H9 (cell line): ENCODE measurements at regions not wholly inside any gene's neighbourhood (a gene's known extent, or its start where the extent isn't known, plus 50 kb on each side); places are given as distances from the start of the nearest gene placed in this dataset.

Experiments
- DNase-seq: peaks from one replicate; pipeline ENCODE4 v3.0.0-alpha.2; 2017
- H2AFZ ChIP-seq: one replicate; pipeline ENCODE4 v1.6.1; 2013; ENCODE audit warnings: mild to moderate bottlenecking, low read length, control low read depth, moderate library complexity
- H2AK5ac ChIP-seq: 2 replicates; pipeline ENCODE4 v1.6.1; 2013; ENCODE audit warnings: low read length, control low read depth, mixed read lengths; ENCODE audit not compliant: insufficient read length
- H2BK120ac ChIP-seq: one replicate; pipeline ENCODE4 v1.6.1; 2013; ENCODE audit warnings: low read depth, mild to moderate bottlenecking, low read length, control low read depth, inconsistent platforms; ENCODE audit not compliant: poor library complexity, severe bottlenecking
- H2BK12ac ChIP-seq: 2 replicates; pipeline ENCODE4 v1.6.1; 2013; ENCODE audit warnings: low read length, control low read depth, mixed read lengths, low read depth; ENCODE audit not compliant: insufficient read length
- H2BK15ac ChIP-seq: 2 replicates; pipeline ENCODE4 v1.6.1; 2013; ENCODE audit warnings: low read depth, low read length, control low read depth
- H2BK20ac ChIP-seq: one replicate; pipeline ENCODE4 v1.6.1; 2013; ENCODE audit warnings: low read depth, mild to moderate bottlenecking, low read length, control low read depth, inconsistent platforms; ENCODE audit not compliant: poor library complexity, severe bottlenecking
- H2BK5ac ChIP-seq: 2 replicates; pipeline ENCODE4 v1.6.1; 2013; ENCODE audit warnings: low read length, control low read depth, mixed read lengths; ENCODE audit not compliant: insufficient read length
- H3K14ac ChIP-seq: 2 replicates; pipeline ENCODE4 v1.6.1; 2013; ENCODE audit warnings: low read length, control low read depth; ENCODE audit not compliant: insufficient read depth
- H3K18ac ChIP-seq: 2 replicates; pipeline ENCODE4 v1.6.1; 2013; ENCODE audit warnings: low read depth, mild to moderate bottlenecking, mixed read lengths, low read length, control low read depth; ENCODE audit not compliant: insufficient read length
- H3K23ac ChIP-seq: 2 replicates; pipeline ENCODE4 v1.6.1; 2013; ENCODE audit warnings: low read length, control low read depth, mixed read lengths, low read depth; ENCODE audit not compliant: insufficient read length
- H3K23me2 ChIP-seq: 2 replicates; pipeline ENCODE4 v1.6.1; 2013; ENCODE audit warnings: low read depth, mild to moderate bottlenecking, mixed read lengths, low read length, control low read depth; ENCODE audit not compliant: insufficient read length, poor library complexity, severe bottlenecking
- H3K27ac ChIP-seq: 2 replicates; pipeline ENCODE4 v1.5.1; 2013; ENCODE audit warnings: low read length, control low read depth, mixed read lengths, low read depth; ENCODE audit not compliant: insufficient read length
- H3K27me3 ChIP-seq: 2 replicates; pipeline ENCODE4 v1.6.1; 2013; ENCODE audit warnings: low read length, control low read depth, inconsistent platforms; ENCODE audit not compliant: insufficient read depth
- H3K4ac ChIP-seq: 2 replicates; pipeline ENCODE4 v1.6.1; 2013; ENCODE audit warnings: low read depth, mild to moderate bottlenecking, control low read depth, inconsistent platforms, low read length, moderate library complexity
- H3K4me1 ChIP-seq: 2 replicates; pipeline ENCODE4 v1.6.1; 2013; ENCODE audit warnings: low read length, control low read depth, inconsistent platforms; ENCODE audit not compliant: insufficient read depth
- H3K4me2 ChIP-seq: 2 replicates; pipeline ENCODE4 v1.6.1; 2013; ENCODE audit warnings: low read length, control low read depth, mixed read lengths; ENCODE audit not compliant: insufficient read length, insufficient read depth
- H3K56ac ChIP-seq: 2 replicates; pipeline ENCODE4 v1.6.1; 2013; ENCODE audit warnings: low read depth, mild to moderate bottlenecking, mixed read lengths, low read length, control low read depth; ENCODE audit not compliant: insufficient read length
- H3K79me1 ChIP-seq: 2 replicates; pipeline ENCODE4 v1.6.1; 2013; ENCODE audit warnings: low read depth, mild to moderate bottlenecking, moderate library complexity, low read length, control low read depth, inconsistent platforms; ENCODE audit not compliant: insufficient read depth, poor library complexity, severe bottlenecking
- H3K79me2 ChIP-seq: 2 replicates; pipeline ENCODE4 v1.6.1; 2013; ENCODE audit warnings: low read length, control low read depth, inconsistent platforms; ENCODE audit not compliant: insufficient read depth
- H3K9ac ChIP-seq: 2 replicates; pipeline ENCODE4 v1.6.1; 2013; ENCODE audit warnings: low read length, control low read depth, mixed read lengths; ENCODE audit not compliant: insufficient read length; ENCODE audit errors: extremely low read depth
- H3K9me3 ChIP-seq: one replicate; pipeline ENCODE4 v1.6.1; 2013; ENCODE audit warnings: low read depth, low read length, inconsistent platforms; ENCODE audit not compliant: control insufficient read depth
- H3T11ph ChIP-seq: one replicate; pipeline ENCODE4 v1.6.1; 2013; ENCODE audit warnings: mild to moderate bottlenecking, low read length, control low read depth, inconsistent platforms
- H4K20me1 ChIP-seq: one replicate; pipeline ENCODE4 v1.6.1; 2013; ENCODE audit not compliant: control insufficient read depth, insufficient read length, insufficient read depth
- H4K5ac ChIP-seq: 2 replicates; pipeline ENCODE4 v1.6.1; 2013; ENCODE audit warnings: low read depth, mild to moderate bottlenecking, mixed read lengths, low read length, control low read depth; ENCODE audit not compliant: insufficient read length
- H4K8ac ChIP-seq: replicated peaks from 2 replicates; pipeline ENCODE4 v1.6.1; 2013; ENCODE audit warnings: low read length, control low read depth, mixed read lengths, low read depth; ENCODE audit not compliant: insufficient read length
- H4K91ac ChIP-seq: 2 replicates; pipeline ENCODE4 v1.6.1; 2013; ENCODE audit warnings: low read depth, mild to moderate bottlenecking, moderate library complexity, mixed read lengths, low read length, control low read depth; ENCODE audit not compliant: insufficient read length
- H3K27ac Mint-ChIP-seq, 3 experiments: 2 replicates in 2 of 3; 3 replicates in 1 of 3; pipeline ENCODE4 v1.8.0; 2020 to 2021; ENCODE audit warnings: mixed read lengths in 3 of 3, mild to moderate bottlenecking in 1 of 3, moderate library complexity in 1 of 3
- H3K27me3 Mint-ChIP-seq: 2 replicates; pipeline ENCODE4 v1.8.0; 2021; ENCODE audit warnings: low read depth, mild to moderate bottlenecking, moderate library complexity, mixed read lengths
- H3K36me3 Mint-ChIP-seq, 3 experiments: 2 replicates in 2 of 3; 3 replicates in 1 of 3; pipeline ENCODE4 v1.8.0; 2020 to 2021; ENCODE audit warnings: low read depth in 3 of 3, mixed read lengths in 3 of 3; ENCODE audit not compliant: insufficient read depth in 1 of 3
- H3K4me1 Mint-ChIP-seq, 2 experiments: 2 replicates each; pipeline ENCODE4 v1.8.0; 2020; ENCODE audit warnings: mixed read lengths in 2 of 2
- H3K4me3 Mint-ChIP-seq, 2 experiments: 2 replicates in 1 of 2; 3 replicates in 1 of 2; pipeline ENCODE4 v1.8.0; 2020 to 2021; ENCODE audit warnings: mild to moderate bottlenecking in 2 of 2, mixed read lengths in 2 of 2, moderate library complexity in 1 of 2
- H3K9me3 Mint-ChIP-seq, 2 experiments: 2 replicates in 1 of 2; 3 replicates in 1 of 2; pipeline ENCODE4 v1.8.0; 2020; ENCODE audit warnings: mild to moderate bottlenecking in 2 of 2, mixed read lengths in 2 of 2, moderate library complexity in 1 of 2
- TF ChIP-seq, protein P1 (sequence below): fragments of 200-600 bp; sonication (generic); conservative IDR thresholded peaks from 3 replicates; pipeline ENCODE4 v1.8.0; 2021; ENCODE audit warnings: antibody characterized with exemption, mild to moderate bottlenecking

DNA sequence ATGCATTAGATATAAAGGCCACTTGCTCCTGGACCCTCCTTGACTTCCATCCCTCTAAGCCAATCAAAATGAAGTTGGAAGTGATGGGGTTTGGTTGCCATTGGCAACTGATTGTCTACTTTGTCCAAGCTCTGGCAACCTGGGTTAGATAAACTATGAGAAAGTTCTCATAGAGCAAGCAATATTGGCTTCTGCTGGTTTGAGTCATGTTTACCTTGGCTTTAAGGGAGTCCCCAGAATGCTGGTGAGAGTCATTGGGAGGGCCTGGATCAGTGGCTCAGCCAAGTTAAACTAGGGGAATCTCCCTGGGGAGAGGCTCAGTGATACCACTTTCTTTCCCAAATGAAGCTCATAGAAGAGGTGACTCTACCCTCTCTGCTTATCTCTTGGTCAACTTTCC lies 176.3 kb upstream of the ROPN1 start:
- no peak overlapping the region for H3K27ac ChIP-seq
- H3K27ac Mint-ChIP-seq: no peak overlapping the region
- no peak overlapping the region for H3K23ac ChIP-seq
- H3K27me3 Mint-ChIP-seq: no peaks in the 10 kb centered on the region
- no peak overlapping the region for H2BK12ac ChIP-seq
- no peak overlapping the region for H2BK20ac ChIP-seq
- no peak overlapping the region for H2AFZ ChIP-seq
- no peak overlapping the region for H2AK5ac ChIP-seq
- no peak overlapping the region for H4K5ac ChIP-seq
- no peak overlapping the region for H2BK15ac ChIP-seq
- no peak overlapping the region for H4K91ac ChIP-seq
- H3K27me3 ChIP-seq: no peaks in the 10 kb centered on the region
- H3K9me3 Mint-ChIP-seq: no peaks in the 10 kb centered on the region
- H3T11ph ChIP-seq: no peak overlapping the region
- no peak overlapping the region for H2BK120ac ChIP-seq
- TF ChIP-seq, protein P1, sequence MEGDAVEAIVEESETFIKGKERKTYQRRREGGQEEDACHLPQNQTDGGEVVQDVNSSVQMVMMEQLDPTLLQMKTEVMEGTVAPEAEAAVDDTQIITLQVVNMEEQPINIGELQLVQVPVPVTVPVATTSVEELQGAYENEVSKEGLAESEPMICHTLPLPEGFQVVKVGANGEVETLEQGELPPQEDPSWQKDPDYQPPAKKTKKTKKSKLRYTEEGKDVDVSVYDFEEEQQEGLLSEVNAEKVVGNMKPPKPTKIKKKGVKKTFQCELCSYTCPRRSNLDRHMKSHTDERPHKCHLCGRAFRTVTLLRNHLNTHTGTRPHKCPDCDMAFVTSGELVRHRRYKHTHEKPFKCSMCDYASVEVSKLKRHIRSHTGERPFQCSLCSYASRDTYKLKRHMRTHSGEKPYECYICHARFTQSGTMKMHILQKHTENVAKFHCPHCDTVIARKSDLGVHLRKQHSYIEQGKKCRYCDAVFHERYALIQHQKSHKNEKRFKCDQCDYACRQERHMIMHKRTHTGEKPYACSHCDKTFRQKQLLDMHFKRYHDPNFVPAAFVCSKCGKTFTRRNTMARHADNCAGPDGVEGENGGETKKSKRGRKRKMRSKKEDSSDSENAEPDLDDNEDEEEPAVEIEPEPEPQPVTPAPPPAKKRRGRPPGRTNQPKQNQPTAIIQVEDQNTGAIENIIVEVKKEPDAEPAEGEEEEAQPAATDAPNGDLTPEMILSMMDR: no peak
- H3K9ac ChIP-seq: no peak overlapping the region
- H3K9me3 ChIP-seq: no peaks in the 10 kb centered on the region
- no peak overlapping the region for H3K14ac ChIP-seq
- H3K4me1 Mint-ChIP-seq: peaks cover 3 to 4% of the 10 kb centered on the region in 2 experiments; a peak in 3 of 4 replicates
- no peak overlapping the region for H3K4ac ChIP-seq
- H3K23me2 ChIP-seq: no peaks in the 10 kb centered on the region
- H3K79me2 ChIP-seq: no peaks in the 10 kb centered on the region
- no peak overlapping the region for H2BK5ac ChIP-seq
- DNase-seq: no peak
- no peaks in the 10 kb centered on the region for H4K20me1 ChIP-seq
- H3K36me3 Mint-ChIP-seq: no peaks in the 10 kb centered on the region
- H3K4me2 ChIP-seq: no peak overlapping the region
- H3K56ac ChIP-seq: no peak overlapping the region
- no peaks in the 10 kb centered on the region for H3K79me1 ChIP-seq
- H3K4me3 Mint-ChIP-seq: no peak overlapping the region
- H3K18ac ChIP-seq: no peak overlapping the region
- H4K8ac ChIP-seq: no peak overlapping the region
- no peaks in the 10 kb centered on the region for H3K4me1 ChIP-seq
